HPDE6-E6E7 (cell line): ENCODE measurements at regions not wholly inside any gene's neighbourhood (a gene's known extent, or its start where the extent isn't known, plus 50 kb on each side); places are given as distances from the start of the nearest gene placed in this dataset.

Experiments used
- DNase-seq: peaks from one replicate; pipeline ENCODE4 v3.0.0; 2011; ENCODE audit warnings: missing footprints; ENCODE audit errors: extremely low spot score

- DNase-seq, result no peak
Observed at GRCh38 chr9:99588299-99588698, 233.4 kb upstream of the NR4A3 start.

GRCh38 chr9:99588747-99589146 lies 232.9 kb upstream of the NR4A3 start:
- no peak for DNase-seq

- DNase-seq, result no peak
Observed at GRCh38 chr9:99590410-99590809, 231.3 kb upstream of the NR4A3 start.

GRCh38 chr9:99590840-99591239 lies 230.8 kb upstream of the NR4A3 start:
- no peak for DNase-seq

- no peak for DNase-seq
Observed at GRCh38 chr9:99591770-99592169, 229.9 kb upstream of the NR4A3 start.

GRCh38 chr9:99592834-99593574 lies 228.7 kb upstream of the NR4A3 start:
- DNase-seq, result no peak

- DNase-seq, result no peak
Observed at GRCh38 chr9:99593610-99594009, 228.1 kb upstream of the NR4A3 start.

GRCh38 chr9:99594056-99594780 lies 227.5 kb upstream of the NR4A3 start:
- no peak for DNase-seq

- DNase-seq, result no peak
Observed at GRCh38 chr9:99595796-99596195, 225.9 kb upstream of the NR4A3 start.

GRCh38 chr9:99601571-99602111 lies 220.0 kb upstream of the NR4A3 start:
- no peak for DNase-seq

- DNase-seq, result no peak
Observed at GRCh38 chr9:99602854-99603253, 218.8 kb upstream of the NR4A3 start.

GRCh38 chr9:99605016-99605743 lies 216.5 kb upstream of the NR4A3 start:
- DNase-seq, result no peak

- no peak for DNase-seq
Observed at GRCh38 chr9:99606296-99606695, 215.4 kb upstream of the NR4A3 start.

- DNase-seq, result no peak
Observed at GRCh38 chr9:99606957-99607356, 214.7 kb upstream of the NR4A3 start.

- no peak for DNase-seq
Observed at GRCh38 chr9:99607842-99608448, 213.7 kb upstream of the NR4A3 start.

- no peak for DNase-seq
Observed at GRCh38 chr9:99614341-99614740, 207.3 kb upstream of the NR4A3 start.

- DNase-seq, result no peak
Observed at GRCh38 chr9:99621040-99621439, 200.6 kb upstream of the NR4A3 start.

GRCh38 chr9:99622679-99623078 lies 199.0 kb upstream of the NR4A3 start:
- no peak for DNase-seq

GRCh38 chr9:99623780-99624364 lies 197.8 kb upstream of the NR4A3 start:
- DNase-seq, result no peak

- DNase-seq, result no peak
Observed at GRCh38 chr9:99624499-99625233, 197.0 kb upstream of the NR4A3 start.

GRCh38 chr9:99626426-99626825 lies 195.3 kb upstream of the NR4A3 start:
- no peak for DNase-seq
